Cardiac muscle cell (in vitro differentiated cells and primary cell): ENCODE measurements at regions not wholly inside any gene's neighbourhood (a gene's known extent, or its start where the extent isn't known, plus 50 kb on each side); places are given as distances from the start of the nearest gene placed in this dataset.

Experiments
- DNase-seq, 2 donors: peaks; one replicate each; pipeline versions ENCODE4 v3.0.0 to v3.0.0-alpha.2; 2010 to 2017; ENCODE audit warnings: low read depth in 1 of 2, low spot score in 1 of 2
- H3K27ac ChIP-seq: fragments of 200-600 bp; sonication (generic); 2 replicates; pipeline ENCODE4 v1.5.1; 2016
- H3K27me3 ChIP-seq: fragments of 200-600 bp; sonication (generic); 2 replicates; pipeline ENCODE4 v1.6.0; 2016; ENCODE audit warnings: control low read depth
- H3K36me3 ChIP-seq: fragments of 200-600 bp; sonication (generic); 2 replicates; pipeline ENCODE4 v1.5.1; 2016; ENCODE audit warnings: control low read depth
- H3K4me1 ChIP-seq: fragments of 200-600 bp; sonication (generic); 2 replicates; pipeline ENCODE4 v1.8.1; 2017; ENCODE audit warnings: low read depth, mild to moderate bottlenecking, mixed run types
- H3K4me3 ChIP-seq: fragments of 200-600 bp; sonication (generic); 2 replicates; pipeline ENCODE4 v1.5.1; 2016; ENCODE audit warnings: mild to moderate bottlenecking
- H3K9me3 ChIP-seq: fragments of 200-600 bp; sonication (generic); 2 replicates; pipeline ENCODE4 v1.5.1; 2017; ENCODE audit warnings: low read depth, mild to moderate bottlenecking, control low read depth
- TF ChIP-seq, protein P1 (sequence below): IDR thresholded peaks from 2 replicates; pipeline ENCODE4 v1.5.1; 2012; ENCODE audit warnings: low read depth, mild to moderate bottlenecking, low read length

DNA sequence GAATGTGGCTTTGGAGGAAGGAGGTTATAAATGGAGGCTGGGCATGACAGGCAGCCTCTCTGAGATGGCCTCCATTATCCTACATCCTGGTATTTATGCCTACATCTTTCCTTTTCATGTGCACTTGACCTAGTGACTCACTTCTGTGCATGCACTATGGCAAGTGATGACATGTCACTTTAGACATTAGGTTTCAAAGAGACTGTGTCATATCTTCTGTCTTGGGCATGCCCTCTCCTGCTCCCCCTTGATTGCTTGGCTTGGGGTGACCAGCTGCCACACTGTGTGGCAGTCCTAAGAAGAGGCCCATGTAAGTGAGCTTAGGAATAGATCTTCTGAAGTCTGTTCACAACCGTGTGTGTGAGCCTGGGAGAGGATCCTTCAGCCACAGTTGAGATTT is 472.8 kb downstream of the FGF9 start:
- H3K9me3 ChIP-seq: no peaks in the 10 kb centered on the region
- no peak overlapping the region for H3K4me3 ChIP-seq
- H3K4me1 ChIP-seq: no peaks in the 10 kb centered on the region
- TF ChIP-seq, protein P1, sequence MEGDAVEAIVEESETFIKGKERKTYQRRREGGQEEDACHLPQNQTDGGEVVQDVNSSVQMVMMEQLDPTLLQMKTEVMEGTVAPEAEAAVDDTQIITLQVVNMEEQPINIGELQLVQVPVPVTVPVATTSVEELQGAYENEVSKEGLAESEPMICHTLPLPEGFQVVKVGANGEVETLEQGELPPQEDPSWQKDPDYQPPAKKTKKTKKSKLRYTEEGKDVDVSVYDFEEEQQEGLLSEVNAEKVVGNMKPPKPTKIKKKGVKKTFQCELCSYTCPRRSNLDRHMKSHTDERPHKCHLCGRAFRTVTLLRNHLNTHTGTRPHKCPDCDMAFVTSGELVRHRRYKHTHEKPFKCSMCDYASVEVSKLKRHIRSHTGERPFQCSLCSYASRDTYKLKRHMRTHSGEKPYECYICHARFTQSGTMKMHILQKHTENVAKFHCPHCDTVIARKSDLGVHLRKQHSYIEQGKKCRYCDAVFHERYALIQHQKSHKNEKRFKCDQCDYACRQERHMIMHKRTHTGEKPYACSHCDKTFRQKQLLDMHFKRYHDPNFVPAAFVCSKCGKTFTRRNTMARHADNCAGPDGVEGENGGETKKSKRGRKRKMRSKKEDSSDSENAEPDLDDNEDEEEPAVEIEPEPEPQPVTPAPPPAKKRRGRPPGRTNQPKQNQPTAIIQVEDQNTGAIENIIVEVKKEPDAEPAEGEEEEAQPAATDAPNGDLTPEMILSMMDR: no peak
- no peak overlapping the region for H3K27ac ChIP-seq
- no peaks in the 10 kb centered on the region for H3K27me3 ChIP-seq
- no peak for DNase-seq
- H3K36me3 ChIP-seq: no peaks in the 10 kb centered on the region

DNA sequence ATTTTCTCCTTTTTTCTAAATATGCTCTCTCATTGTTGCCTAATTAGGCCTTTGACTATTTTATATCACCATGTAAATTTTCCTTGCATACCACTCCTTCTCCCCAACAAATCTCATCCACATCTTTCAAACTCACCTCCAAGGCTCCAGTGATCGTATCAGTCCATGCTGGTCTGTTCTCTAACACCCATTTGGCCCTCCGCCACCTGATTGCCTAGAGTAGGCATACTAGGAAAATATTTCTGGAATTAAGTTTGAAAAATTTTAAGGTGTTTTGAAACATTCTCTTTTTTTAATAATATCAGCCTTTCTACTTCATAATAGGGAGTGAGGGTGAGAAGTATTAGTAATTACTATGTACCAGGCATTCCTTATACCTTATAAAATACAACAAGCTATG is 473.9 kb downstream of the FGF9 start:
- Histone ChIP-seq H3K36me3 (no peaks in the 10 kb centered on the region), H3K27me3 (no peaks in the 10 kb centered on the region), H3K27ac (no peak overlapping the region), H3K9me3 (no peaks in the 10 kb centered on the region), H3K4me1 (no peaks in the 10 kb centered on the region), H3K4me3 (no peak overlapping the region)
- TF ChIP-seq, protein P1: no peak
- no peak for DNase-seq

DNA sequence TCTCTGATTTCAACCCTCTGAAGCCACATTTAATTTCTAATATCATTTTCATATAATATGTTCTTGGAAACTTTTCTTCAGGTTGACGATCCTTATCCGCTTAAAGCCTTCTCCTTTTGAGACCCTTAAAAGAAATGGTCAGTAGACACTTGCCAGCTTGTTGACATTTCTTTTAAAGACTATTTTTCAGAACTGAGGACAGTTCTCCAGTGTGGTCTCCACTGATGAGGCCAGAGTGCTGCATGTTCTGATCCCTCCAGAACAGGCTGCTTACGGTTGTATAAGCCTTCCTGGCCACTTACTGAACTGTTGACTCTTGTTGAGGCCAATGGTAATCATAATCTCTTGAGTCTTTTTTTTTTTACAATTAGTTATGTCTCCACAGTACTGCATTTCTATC is 477.3 kb downstream of the FGF9 start:
- Histone ChIP-seq H3K4me1 (no peaks in the 10 kb centered on the region), H3K9me3 (no peaks in the 10 kb centered on the region), H3K36me3 (no peaks in the 10 kb centered on the region), H3K27me3 (no peaks in the 10 kb centered on the region), H3K4me3 (no peak overlapping the region), H3K27ac (no peak overlapping the region)
- DNase-seq: no peak
- TF ChIP-seq, protein P1: no peak

DNA sequence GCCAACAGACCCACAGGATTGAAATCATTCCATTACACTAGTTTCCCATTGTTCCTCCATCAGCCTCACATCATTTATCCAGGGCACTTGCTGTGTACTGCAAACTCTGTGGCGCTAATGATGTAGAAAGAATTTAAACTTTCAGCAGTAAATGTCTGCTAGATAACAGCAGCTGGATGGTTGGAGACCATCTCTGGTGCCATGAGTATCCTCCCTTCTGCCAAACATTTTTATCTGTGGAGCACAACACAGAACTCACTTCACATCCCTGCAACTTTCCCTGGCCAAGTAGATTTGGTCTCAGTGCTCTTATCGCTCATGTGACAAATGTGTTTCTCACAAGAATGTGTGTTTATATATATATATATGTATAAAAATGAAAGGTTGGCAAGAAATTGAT is 481.9 kb downstream of the FGF9 start:
- H3K27me3 ChIP-seq: no peaks in the 10 kb centered on the region
- H3K36me3 ChIP-seq: no peaks in the 10 kb centered on the region
- no peak overlapping the region for H3K4me3 ChIP-seq
- H3K4me1 ChIP-seq: no peaks in the 10 kb centered on the region
- TF ChIP-seq, protein P1: no peak
- H3K27ac ChIP-seq: no peak overlapping the region
- no peak for DNase-seq
- no peaks in the 10 kb centered on the region for H3K9me3 ChIP-seq

DNA sequence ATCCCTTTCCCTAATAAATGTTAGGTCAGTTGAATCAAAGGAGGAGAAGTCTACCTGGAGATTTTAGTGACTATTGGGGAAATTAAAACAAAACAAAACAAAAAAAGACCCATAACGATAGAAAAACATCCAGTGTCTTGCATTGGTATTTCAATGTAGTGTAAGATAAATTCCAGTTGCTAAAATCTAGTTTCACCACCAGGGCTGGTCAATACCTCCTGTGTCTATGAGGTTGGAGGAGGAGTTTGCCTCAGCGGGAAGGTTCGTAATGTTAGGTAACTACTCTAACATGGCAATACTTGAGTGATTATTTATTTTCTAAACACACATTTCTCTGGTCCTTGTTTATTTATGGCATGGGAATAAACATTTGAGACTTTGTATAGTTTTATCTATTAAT is 483.2 kb downstream of the FGF9 start:
- no peak for DNase-seq
- H3K4me1 ChIP-seq: no peaks in the 10 kb centered on the region
- no peak overlapping the region for H3K27ac ChIP-seq
- H3K27me3 ChIP-seq: no peaks in the 10 kb centered on the region
- H3K4me3 ChIP-seq: no peak overlapping the region
- TF ChIP-seq, protein P1: no peak
- no peaks in the 10 kb centered on the region for H3K36me3 ChIP-seq
- H3K9me3 ChIP-seq: no peaks in the 10 kb centered on the region

DNA sequence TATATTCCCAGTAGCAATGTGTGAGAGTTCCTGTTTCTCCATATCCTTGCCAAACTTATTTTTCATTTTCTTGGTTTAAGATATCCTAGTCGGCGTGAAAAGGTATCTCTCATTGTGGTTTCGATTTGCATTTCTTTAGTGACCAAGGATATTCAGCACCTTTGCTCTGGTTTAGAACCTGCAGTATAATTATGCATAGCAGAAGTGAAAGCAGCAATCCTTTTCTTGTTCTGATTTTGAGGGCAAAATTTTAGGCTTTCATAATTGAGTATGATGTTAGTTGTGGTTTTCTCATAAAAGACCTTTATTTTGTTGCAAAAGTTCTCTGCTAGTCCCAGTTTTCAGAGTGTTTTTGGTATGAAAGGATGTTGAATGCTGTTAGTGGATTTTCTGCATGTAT is 491.0 kb downstream of the FGF9 start:
- TF ChIP-seq, protein P1: no peak
- Histone ChIP-seq H3K27me3 (no peaks in the 10 kb centered on the region), H3K4me1 (no peaks in the 10 kb centered on the region), H3K4me3 (no peak overlapping the region), H3K27ac (no peak overlapping the region), H3K36me3 (no peaks in the 10 kb centered on the region), H3K9me3 (no peaks in the 10 kb centered on the region)
- DNase-seq: no peak
